ENCODE measurements at regions not wholly inside any gene's neighbourhood (a gene's known extent, or its start where the extent isn't known, plus 50 kb on each side); places are given as distances from the start of the nearest gene placed in this dataset.
A peak's percentile ranks its signal among the peaks of the same experiment; 100 is the strongest.

GRCh38 chr19:28495046-28495445 is 717.9 kb downstream of the UQCRFS1 start:
- DNase-seq = no peak

GRCh38 chr19:28494461-28494860 is 718.5 kb downstream of the UQCRFS1 start:
- DNase-seq = no peak

- no peak for DNase-seq
Measured at GRCh38 chr19:28493884-28494283, 719.1 kb downstream of the UQCRFS1 start.

- no peak for DNase-seq
Measured at GRCh38 chr19:28492621-28493020, 720.3 kb downstream of the UQCRFS1 start.

- DNase-seq = no peak
Measured at GRCh38 chr19:28492201-28492600, 720.8 kb downstream of the UQCRFS1 start.

GRCh38 chr19:28489776-28490175 is 723.2 kb downstream of the UQCRFS1 start:
- DNase-seq = no peak

- DNase-seq = no peak
Measured at GRCh38 chr19:28489126-28489660, 723.8 kb downstream of the UQCRFS1 start.

- no peak for DNase-seq
Measured at GRCh38 chr19:28487999-28488398, 725.0 kb downstream of the UQCRFS1 start.

- DNase-seq = no peak
Measured at GRCh38 chr19:28486926-28487325, 726.0 kb downstream of the UQCRFS1 start.

- DNase-seq = no peak
Measured at GRCh38 chr19:28486473-28486872, 726.5 kb downstream of the UQCRFS1 start.

- peak in 1 of 2 donors; percentile 41 for DNase-seq
Measured at GRCh38 chr19:28485292-28485691, 727.7 kb downstream of the UQCRFS1 start.

GRCh38 chr19:28483197-28483596 is 729.8 kb downstream of the UQCRFS1 start:
- no peak for DNase-seq

- no peak for DNase-seq
Measured at GRCh38 chr19:28482221-28482620, 730.7 kb downstream of the UQCRFS1 start.

- no peak for DNase-seq
Measured at GRCh38 chr19:28481674-28482073, 731.3 kb downstream of the UQCRFS1 start.

- no peak for DNase-seq
Measured at GRCh38 chr19:28475525-28475924, 737.4 kb downstream of the UQCRFS1 start.

GRCh38 chr19:28472843-28473242 is 740.1 kb downstream of the UQCRFS1 start:
- no peak for DNase-seq

GRCh38 chr19:28471731-28472510 is 741.0 kb downstream of the UQCRFS1 start:
- DNase-seq = no peak

GRCh38 chr19:28469544-28469943 is 743.4 kb downstream of the UQCRFS1 start:
- no peak for DNase-seq

- peak; percentile 7 to 30 for DNase-seq
Measured at GRCh38 chr19:28468701-28469459, 744.1 kb downstream of the UQCRFS1 start.

GRCh38 chr19:28466107-28467045 is 746.6 kb downstream of the UQCRFS1 start:
- peak; percentile 50 to 61 for DNase-seq

- no peak for DNase-seq
Measured at GRCh38 chr19:28465371-28466086, 747.4 kb downstream of the UQCRFS1 start.

GRCh38 chr19:28463493-28464053 is 749.4 kb downstream of the UQCRFS1 start:
- DNase-seq = no peak
